ENCODE measurements at regions not wholly inside any gene's neighbourhood (a gene's known extent, or its start where the extent isn't known, plus 50 kb on each side); places are given as distances from the start of the nearest gene placed in this dataset.

DNA sequence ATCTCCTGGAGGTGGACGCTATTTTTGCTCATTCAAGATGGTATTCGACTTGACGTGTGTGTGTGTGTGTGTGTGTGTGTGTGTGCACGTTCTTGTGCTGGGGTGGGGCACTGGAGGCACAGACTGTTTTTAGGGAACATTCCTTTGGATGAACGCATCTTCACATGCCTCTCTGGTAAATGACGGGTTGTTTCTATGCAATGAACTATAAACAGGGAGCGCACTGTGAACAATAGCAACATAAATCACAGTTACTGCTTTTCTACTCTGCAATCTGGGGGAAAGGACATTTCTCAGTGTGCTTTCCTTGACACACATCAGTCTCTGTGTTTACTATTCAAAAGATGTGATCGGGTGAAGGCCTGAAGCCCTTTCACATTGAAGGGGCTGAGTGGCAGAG, 120.1 kb upstream of the PITRM1 start:
- in situ Hi-C loops (cut with HindIII; ENCODE audit: low pct_unique_long_range_greater_than_20kb, low sequenced_read_pairs): no loop called here
- DNase-seq (ENCODE audit: low read depth, low spot score): no peak

DNA sequence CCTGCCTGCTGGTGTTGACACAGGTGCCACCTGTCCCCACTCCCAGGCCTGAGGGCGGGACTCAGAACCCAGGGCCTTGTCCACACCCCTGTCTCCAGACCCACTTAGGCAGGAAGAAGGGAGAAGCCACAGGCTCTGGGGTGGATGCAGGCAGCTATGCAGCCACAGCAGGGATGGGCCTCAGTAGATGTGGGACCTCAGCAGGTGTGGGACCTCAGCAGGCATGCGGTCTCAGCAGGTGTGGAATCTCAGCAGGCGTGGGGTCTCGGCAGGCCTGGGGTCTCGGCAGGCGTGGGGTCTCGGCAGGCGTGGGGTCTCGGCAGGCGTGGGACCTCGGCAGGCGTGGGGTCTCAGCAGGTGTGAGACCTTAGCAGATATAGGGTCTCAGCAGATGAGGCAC, 118.0 kb upstream of the PITRM1 start:
- in situ Hi-C loops (cut with HindIII; ENCODE audit: low pct_unique_long_range_greater_than_20kb, low sequenced_read_pairs): no loop called here
- no peak for DNase-seq (ENCODE audit: low read depth, low spot score)

DNA sequence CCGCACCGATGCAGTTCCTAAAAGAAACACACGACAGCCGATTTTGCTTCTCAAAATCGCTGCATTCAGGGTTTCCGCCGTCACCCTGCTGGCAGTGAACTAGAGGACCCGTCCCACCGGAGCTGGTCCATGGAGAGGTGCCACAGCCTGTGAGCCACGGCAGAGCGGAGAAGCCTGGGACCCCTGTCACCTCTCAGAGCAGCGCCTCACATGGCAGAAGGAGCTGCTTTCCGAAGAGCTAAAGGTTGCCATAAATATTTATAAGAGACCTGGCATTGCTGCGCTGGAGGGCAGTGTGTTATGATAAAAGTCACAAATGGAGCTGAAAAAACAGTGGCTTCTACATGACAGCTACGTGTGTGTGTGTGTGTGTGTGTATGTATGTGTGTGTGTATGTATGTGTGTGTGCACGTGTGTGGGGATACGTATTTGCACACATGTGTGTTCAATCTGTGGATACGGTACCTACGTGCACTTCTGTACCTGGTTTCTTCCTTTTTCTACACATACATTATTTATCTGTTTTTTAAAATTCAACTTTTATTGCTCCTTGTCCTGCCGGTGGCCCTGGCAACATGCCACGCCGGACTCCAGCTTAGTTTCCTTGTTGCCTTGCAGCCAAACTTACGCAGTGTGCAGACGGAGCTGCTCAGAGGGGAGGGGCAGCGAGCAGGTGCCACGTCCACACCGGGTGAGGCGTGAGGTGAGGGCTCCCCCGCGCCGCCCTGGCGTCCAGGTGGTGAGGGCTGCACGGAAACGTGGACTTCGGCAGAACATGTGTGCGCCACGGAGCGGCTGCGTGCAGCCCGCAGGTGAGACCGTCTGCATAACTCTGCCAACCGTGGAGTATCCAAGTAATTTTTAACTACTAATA, 115.2 kb upstream of the PITRM1 start:
- no peak for DNase-seq (ENCODE audit: low read depth, low spot score)
- in situ Hi-C loops (cut with HindIII; ENCODE audit: low pct_unique_long_range_greater_than_20kb, low sequenced_read_pairs): no loop called here

DNA sequence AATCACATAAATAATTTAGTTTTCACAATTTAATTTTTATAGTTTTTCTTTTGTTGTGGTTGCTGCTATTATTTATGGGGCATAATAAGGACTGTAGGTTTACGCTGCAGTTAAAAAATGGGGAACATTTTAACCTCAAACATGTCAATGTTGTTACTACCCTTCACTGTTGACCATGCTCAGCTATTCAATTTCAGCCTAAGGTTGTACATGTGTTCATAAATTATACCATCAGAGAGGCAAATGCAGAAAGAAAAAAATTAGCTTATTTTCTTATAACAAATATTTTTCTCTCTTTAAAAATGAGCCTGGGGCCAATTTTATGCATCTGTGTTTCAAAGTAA, 110.1 kb upstream of the PITRM1 start:
- in situ Hi-C loops (cut with HindIII; ENCODE audit: low pct_unique_long_range_greater_than_20kb, low sequenced_read_pairs): no loop called here
- DNase-seq (ENCODE audit: low read depth, low spot score): no peak

DNA sequence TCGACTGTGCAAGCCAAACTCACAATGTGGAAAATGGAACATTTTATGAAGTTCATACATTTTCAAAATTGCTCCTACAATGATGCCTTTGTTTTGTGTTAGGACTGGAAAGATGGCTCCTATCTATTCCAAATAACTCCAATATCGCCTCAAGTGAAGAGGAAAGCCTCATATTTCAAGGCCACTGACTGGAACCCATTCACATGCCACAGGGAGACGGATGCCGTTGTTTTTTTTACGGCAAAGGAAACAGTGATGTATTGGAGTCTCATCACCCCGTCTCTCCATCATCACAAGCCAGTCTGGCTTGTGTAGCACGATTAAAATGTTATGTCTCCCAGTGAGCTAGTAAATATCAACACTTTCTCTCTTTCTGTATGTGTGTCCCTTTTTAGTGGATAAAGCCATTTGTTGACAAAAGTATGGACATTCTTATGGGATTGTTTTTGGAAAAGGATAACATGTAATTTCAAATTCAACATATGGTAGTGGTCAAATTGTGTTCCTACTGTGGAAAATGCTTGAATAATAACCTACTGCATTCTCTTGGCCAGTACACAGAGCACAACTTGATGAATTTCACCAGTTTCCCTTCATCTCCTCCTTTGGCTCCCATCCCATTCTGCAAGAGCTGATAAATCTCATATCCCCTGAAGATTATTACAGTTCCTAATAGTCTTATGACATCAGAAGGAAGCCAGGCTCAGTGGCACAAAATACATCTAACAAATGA, 109.5 kb upstream of the PITRM1 start:
- peak; percentile 64 for DNase-seq (ENCODE audit: low read depth, low spot score)
- in situ Hi-C loops (cut with HindIII; ENCODE audit: low pct_unique_long_range_greater_than_20kb, low sequenced_read_pairs): no loop called here

DNA sequence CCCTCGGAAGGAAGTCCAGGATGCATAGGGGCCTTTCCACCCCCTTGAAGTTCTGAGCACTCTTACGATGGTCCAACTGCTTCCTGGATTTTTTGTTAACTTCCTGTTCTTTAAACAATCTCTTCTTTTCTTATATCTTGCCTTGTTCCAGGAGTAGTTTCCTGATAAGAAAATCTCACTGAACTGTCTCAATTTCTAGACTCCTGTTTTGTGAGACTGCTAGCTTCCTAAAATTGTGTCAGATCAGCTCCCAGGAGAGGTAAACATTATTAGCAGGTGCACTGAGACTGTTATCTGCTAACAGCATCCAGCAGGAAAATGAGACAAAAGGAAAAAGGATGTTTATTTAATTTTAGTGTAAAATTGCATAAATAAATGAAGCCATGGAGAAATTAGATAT, 106.2 kb upstream of the PITRM1 start:
- no peak for DNase-seq (ENCODE audit: low read depth, low spot score)
- in situ Hi-C loops (cut with HindIII; ENCODE audit: low pct_unique_long_range_greater_than_20kb, low sequenced_read_pairs): no loop called here

DNA sequence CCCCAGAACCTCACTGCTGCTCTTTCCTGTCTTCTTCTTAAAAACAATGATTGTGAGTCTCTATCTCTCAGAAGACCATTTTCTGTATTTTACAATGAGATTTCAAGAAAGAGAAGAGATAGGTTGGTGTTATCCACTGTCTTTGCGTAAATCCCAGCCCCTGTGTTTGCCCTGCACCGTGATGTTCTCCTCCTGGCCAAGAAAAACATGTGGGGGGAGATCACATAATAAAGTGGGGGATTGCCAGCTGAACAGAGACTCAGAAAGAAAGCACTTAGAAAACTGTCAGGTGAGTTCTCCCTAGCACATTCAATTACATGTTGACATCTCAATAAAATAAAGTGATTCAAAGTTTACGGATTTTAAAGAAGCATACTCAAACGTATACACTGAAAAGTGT, 105.0 kb upstream of the PITRM1 start:
- DNase-seq (ENCODE audit: low read depth, low spot score): no peak
- in situ Hi-C loops (cut with HindIII; ENCODE audit: low pct_unique_long_range_greater_than_20kb, low sequenced_read_pairs): no loop called here

DNA sequence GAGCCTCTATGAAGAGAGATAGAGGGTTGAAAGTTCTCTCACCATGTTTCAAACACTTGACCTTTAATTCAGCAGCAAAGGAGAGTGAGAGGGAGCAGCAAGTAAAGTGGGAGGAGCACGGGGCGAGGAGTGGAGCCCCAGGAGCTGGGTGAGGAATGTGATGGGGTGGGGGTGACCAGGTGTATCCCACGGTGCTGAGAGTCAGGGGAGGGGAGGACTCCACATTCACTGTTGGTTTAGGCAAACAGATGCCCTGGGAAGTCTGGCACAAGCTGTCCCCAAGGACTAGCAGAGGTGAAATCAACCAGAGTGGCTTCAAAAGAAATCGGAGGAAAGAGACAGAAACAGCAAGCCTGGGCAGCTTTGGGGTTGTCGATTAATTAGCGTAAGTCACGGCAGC, 101.8 kb upstream of the PITRM1 start:
- in situ Hi-C loops (cut with HindIII; ENCODE audit: low pct_unique_long_range_greater_than_20kb, low sequenced_read_pairs): no loop called here
- DNase-seq (ENCODE audit: low read depth, low spot score): no peak

DNA sequence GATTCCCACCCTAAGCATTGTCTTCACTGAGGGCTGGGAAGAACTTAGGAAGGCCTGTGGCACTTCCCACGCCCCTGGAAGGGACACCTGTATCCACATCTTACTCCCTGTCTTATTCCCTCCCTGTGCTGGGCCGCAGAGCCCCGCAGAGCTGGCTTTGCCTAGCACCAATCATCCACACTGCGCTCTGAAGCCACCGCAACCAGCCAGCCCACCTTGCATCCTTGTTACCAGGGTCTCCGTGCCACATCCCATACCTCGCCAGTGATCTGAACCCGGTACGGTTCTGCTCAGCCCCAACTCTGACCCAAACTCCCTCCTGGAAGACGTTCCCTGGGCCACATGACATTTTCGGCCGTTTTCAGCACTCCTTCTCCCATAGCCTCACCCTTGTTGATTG, 101.4 kb upstream of the PITRM1 start:
- in situ Hi-C loops (cut with HindIII; ENCODE audit: low pct_unique_long_range_greater_than_20kb, low sequenced_read_pairs): no loop called here
- DNase-seq (ENCODE audit: low read depth, low spot score): no peak

DNA sequence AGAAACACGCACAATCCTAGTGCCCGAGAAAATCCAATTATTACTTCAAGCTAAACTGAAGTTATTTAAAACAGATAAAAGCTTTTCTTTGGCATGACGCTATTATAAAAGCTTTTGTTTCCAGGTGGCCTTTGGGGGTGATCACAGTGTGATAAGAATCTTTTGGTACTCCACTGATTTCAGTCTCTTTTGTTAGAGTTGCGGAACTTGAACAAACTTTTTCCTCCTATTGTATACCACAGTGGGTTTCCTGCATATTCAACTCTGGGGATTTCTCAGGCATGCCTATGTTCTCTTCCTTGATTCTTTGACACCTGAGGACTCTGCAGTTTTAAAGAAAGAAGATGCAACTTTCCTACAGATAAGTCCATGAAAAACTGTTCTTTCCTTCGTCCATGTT, 99.7 kb upstream of the PITRM1 start:
- in situ Hi-C loops (cut with HindIII; ENCODE audit: low pct_unique_long_range_greater_than_20kb, low sequenced_read_pairs): no loop called here

DNA sequence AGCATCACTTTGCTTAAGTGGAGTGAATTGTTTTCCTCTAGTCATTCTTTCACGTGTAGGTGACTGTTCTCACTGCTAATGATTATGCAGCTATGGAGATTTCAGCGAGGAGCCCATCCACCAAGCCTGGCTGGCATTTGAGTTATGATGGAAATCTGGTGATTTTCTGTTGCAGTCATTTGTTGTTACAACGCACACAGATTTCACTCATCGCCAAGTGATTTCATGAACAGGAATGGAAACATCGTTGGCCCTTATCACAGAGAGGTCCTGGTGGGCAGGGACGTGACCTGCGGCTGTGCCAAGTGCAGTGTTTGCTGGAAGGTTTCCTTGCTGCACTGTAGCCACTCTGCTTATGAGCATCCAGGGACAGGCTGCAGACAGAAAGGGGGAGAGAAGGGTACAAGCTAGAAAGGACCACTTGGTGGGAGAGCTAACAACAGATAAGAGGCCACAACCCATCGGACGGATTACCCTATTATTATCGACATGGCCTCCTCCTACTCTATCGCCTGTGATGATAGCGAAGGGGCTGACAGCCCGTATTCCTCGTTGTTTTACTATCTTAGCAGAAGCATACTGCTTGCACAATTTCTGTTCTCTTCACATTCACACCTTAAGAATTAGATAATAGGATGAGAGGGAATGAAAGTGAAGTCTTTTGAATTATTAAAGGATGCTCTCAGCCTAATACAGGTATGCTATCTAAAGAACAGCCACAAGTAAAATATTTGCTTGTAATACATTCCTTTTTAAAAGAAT, 99.0 kb upstream of the PITRM1 start:
- no peak for DNase-seq (ENCODE audit: low read depth, low spot score)
- in situ Hi-C loops (cut with HindIII; ENCODE audit: low pct_unique_long_range_greater_than_20kb, low sequenced_read_pairs): no loop called here

More for the DNA sequence above, 99.7 kb upstream of the PITRM1 start:
- DNase-seq (ENCODE audit: low read depth, low spot score): no peak

DNA sequence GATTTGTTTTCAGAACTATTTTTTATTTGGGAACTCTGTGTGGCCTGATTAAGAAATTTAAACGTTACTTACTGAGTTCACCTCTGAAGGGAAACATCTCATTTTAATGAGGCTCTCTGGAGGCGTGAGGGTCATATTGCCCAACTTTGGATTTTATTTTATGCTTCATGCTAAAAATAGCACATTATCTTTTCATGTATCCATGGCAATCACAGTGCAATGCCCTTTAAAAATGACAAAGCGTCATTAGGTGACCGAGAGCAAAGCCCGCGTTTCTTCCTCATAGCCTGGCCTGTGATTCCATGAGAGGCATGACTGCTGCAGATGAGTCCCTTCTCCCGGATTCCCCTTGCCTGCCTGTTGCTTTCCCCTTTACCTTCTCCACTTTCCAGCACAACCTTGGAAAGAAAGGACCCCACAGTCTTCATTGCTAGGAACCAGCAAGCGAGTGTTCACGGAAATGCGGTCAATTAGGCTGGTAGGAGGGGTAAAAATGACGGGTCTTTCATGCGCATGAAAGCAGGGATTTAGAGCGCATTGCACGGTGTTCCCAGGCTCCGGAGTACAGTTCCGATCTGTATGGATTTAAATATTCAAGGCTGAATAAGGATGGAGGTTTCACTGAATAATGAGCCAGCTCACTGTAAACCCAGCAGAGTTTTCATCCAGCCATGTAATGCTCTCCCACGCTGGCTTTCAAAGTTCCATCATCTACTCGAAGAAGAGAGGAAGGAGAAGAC, 98.2 kb upstream of the PITRM1 start:
- DNase-seq (ENCODE audit: low read depth, low spot score): no peak
- in situ Hi-C loops (cut with HindIII; ENCODE audit: low pct_unique_long_range_greater_than_20kb, low sequenced_read_pairs): no loop called here

DNA sequence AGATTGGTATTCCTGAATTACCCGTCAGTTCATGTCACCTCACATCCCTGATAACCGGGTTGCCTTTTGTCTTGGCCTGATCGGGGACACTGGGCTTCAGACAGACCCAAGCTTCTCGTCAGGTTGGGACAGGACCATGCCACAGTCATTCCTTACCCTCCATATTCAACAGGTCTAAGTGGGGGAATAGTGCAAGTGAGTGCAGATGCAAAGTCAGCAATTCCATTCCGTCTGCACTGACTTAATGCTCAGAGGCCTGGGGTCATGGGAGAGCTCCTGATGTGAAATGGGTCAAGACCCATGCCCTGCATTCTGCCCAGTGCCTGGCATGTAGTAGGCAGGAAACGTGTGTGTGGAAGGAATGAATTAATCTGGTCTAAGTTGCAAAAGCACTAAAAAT, 95.4 kb upstream of the PITRM1 start:
- in situ Hi-C loops (cut with HindIII; ENCODE audit: low pct_unique_long_range_greater_than_20kb, low sequenced_read_pairs): no loop called here

DNA sequence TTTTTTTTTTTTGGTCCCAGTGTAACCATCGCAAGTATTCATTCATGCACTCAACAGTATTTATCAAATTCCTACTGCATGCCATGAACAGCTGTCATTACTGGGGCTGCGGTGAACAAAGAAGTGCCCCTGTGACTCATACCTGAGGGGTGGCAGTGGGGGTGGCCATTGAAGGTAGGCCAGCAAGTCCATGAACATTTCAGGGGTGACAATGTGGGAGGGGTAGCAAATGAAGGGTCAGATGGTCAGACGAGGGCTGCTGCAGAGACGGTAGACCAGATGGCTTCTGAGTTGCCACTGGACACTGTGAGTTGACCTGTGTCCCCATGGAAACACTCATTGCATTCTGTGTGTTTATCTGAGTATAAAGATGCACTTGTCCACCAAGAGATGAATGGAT, 92.5 kb upstream of the PITRM1 start:
- in situ Hi-C loops (cut with HindIII; ENCODE audit: low pct_unique_long_range_greater_than_20kb, low sequenced_read_pairs): no loop called here
- DNase-seq (ENCODE audit: low read depth, low spot score): no peak

More for the DNA sequence above, 95.4 kb upstream of the PITRM1 start:
- no peak for DNase-seq (ENCODE audit: low read depth, low spot score)

DNA sequence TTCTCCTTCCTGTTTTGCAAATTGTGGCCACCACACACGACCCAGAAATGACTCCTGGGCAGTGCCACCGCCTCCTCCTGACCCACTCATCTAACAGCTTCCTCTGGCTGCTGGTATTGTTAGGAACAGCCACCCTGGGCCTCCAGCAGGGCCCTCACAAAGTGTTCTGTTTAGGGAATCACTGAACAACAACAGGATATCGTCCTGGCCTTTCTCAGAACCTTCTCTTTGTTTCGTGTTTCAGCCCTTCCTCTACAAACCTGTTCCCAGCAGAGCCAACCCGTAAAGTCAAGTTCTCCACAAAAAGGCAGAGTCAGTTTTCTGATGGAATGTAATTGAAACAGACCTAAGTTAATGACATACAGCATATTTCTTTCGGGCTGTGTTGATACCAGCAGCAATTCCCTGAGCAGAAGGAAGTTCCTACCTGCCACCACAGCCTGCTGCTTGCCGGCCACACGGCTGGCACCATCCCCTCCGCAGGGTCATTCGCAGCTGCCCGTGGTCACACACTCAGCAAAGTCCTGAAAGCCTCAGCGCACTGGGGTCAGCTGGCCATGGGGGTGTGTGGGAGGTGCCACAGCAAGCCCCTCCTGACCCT, 91.7 kb upstream of the PITRM1 start:
- in situ Hi-C loops (cut with HindIII; ENCODE audit: low pct_unique_long_range_greater_than_20kb, low sequenced_read_pairs): no loop called here
- no peak for DNase-seq (ENCODE audit: low read depth, low spot score)

DNA sequence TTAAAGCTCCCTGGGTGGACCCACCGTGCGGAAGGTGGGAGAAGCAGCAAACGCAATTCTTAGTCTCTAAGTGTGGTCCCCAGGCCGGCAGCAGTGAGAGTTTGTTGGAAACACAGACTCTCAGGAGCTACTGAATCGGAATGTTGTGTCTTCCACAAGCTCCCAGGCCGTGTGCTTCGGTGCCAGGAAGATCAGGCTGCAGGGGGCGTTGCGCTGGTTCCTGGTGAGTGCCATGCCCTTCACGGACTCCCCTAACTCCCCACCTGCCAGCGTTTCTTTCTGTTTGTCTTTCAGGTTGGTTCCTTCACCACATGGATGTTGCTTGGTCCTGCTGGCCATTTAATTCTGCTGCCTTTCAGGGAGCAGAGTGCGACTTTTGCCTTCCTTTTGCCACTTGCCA, 91.2 kb upstream of the PITRM1 start:
- DNase-seq (ENCODE audit: low read depth, low spot score): no peak
- in situ Hi-C loops (cut with HindIII; ENCODE audit: low pct_unique_long_range_greater_than_20kb, low sequenced_read_pairs): no loop called here

DNA sequence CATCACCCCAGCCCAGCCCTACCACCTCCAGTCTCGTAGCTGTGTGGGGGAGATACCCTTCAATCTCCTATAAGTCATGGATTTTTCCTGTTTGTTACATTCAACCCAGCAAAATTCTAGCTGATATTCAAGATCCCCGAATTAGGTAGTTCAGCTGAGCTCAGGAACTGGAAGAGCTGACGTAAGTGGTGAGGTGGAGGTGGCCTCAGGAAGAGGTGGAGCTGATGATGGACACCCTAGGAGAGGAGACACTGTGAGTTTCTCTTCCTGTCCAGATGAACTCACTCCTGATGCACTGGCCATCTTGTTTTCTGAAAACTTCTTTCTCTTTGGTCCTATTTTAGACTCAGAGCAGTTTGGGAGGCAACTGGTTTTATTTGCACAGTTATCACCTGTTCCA, 90.5 kb upstream of the PITRM1 start:
- in situ Hi-C loops (cut with HindIII; ENCODE audit: low pct_unique_long_range_greater_than_20kb, low sequenced_read_pairs): no loop called here
- no peak for DNase-seq (ENCODE audit: low read depth, low spot score)

DNA sequence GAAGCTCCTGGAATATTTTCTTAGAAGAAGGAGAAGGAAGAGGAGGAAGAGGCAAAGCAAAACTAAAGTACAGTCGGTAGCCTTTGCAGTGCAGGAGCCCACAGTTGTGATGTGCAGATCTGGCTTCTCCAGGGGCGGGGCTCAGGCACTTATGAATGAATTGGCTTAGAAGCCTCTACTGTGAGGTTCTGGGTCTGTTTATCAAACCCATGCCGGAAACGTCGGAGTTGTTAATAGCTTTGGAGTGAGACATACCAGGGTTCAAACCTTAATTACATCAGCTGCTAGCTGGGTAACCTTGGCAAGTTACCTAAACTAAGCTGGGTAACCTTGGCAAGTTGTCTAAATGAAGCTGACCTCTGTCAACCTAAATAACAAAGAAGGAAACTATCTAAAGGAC, 89.3 kb upstream of the PITRM1 start:
- in situ Hi-C loops (cut with HindIII; ENCODE audit: low pct_unique_long_range_greater_than_20kb, low sequenced_read_pairs): no loop called here
- DNase-seq (ENCODE audit: low read depth, low spot score): no peak
